ENCODE measurements at regions not wholly inside any gene's neighbourhood (a gene's known extent, or its start where the extent isn't known, plus 50 kb on each side); places are given as distances from the start of the nearest gene placed in this dataset.

- TF ChIP-seq ZNF609 (CRISPR knock-in tag; IDR thresholded peaks at IDR 0.05; ENCODE audit: borderline replicate concordance) (no peak), TCF12 (IDR thresholded peaks at IDR 0.05) (no peak), TCF12 (CRISPR knock-in tag; IDR thresholded peaks at IDR 0.05) (no peak), HDAC6 (IDR thresholded peaks at IDR 0.05; ENCODE audit: low read depth, low read length) (no peak), ZBTB46 (CRISPR knock-in tag; IDR thresholded peaks at IDR 0.05; ENCODE audit: borderline replicate concordance) (no peak), RAD51 (IDR thresholded peaks at IDR 0.05; ENCODE audit: borderline replicate concordance) (no peak)
- TF ChIP-seq, protein P1, sequence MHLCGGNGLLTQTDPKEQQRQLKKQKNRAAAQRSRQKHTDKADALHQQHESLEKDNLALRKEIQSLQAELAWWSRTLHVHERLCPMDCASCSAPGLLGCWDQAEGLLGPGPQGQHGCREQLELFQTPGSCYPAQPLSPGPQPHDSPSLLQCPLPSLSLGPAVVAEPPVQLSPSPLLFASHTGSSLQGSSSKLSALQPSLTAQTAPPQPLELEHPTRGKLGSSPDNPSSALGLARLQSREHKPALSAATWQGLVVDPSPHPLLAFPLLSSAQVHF (CRISPR knock-in tag; IDR thresholded peaks at IDR 0.05), result no peak
Observed at GRCh38 chr18:78673516-78674321, 305.9 kb upstream of the SALL3 start (continued).

All from HepG2 (cell line).